ENCODE measurements at regions not wholly inside any gene's neighbourhood (a gene's known extent, or its start where the extent isn't known, plus 50 kb on each side); places are given as distances from the start of the nearest gene placed in this dataset.

DNA sequence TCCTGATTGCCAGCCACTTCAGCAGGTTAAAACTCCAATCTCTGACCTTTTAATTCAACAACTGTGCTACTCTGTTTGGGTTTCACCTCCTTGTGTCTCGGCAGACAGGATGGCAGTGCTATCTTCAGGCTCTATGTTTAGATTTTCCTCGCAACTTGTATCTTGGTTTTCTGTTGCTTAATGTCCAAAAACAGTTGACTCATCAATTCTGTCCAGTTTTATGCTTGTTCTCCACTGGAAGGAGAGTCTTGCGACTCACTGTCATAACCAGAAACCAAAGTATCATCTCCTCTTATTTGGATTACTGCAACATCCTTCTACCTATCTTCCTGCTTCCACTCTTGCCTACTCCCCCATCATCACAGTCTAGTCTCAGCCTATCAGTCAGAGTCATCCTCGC lies 130.9 kb upstream of the ADAMTS16 start:
- TF ChIP-seq, protein P1, sequence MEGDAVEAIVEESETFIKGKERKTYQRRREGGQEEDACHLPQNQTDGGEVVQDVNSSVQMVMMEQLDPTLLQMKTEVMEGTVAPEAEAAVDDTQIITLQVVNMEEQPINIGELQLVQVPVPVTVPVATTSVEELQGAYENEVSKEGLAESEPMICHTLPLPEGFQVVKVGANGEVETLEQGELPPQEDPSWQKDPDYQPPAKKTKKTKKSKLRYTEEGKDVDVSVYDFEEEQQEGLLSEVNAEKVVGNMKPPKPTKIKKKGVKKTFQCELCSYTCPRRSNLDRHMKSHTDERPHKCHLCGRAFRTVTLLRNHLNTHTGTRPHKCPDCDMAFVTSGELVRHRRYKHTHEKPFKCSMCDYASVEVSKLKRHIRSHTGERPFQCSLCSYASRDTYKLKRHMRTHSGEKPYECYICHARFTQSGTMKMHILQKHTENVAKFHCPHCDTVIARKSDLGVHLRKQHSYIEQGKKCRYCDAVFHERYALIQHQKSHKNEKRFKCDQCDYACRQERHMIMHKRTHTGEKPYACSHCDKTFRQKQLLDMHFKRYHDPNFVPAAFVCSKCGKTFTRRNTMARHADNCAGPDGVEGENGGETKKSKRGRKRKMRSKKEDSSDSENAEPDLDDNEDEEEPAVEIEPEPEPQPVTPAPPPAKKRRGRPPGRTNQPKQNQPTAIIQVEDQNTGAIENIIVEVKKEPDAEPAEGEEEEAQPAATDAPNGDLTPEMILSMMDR (IDR thresholded peaks at IDR 0.05), result no peak
- no peak for TF ChIP-seq POLR2A (IDR thresholded peaks at IDR 0.05)

Data from thyroid gland (tissue), 4 donors.